Endothelial cell of umbilical vein (primary cell): ENCODE measurements at regions not wholly inside any gene's neighbourhood (a gene's known extent, or its start where the extent isn't known, plus 50 kb on each side); places are given as distances from the start of the nearest gene placed in this dataset.

Source experiments
- BruUV-seq: library from RNA; stranded (reverse); fragments of 400-500 nt; replicated peaks from 2 replicates; lab custom pipeline; 2021; lab: Mats Ljungman, UMichigan
- CTCF ChIA-PET: fragments of 300-600, 350-600 bp; sonication (Branson Sonifier 250); formaldehyde crosslinking; loops from one replicate; lab custom pipeline; 2021; ENCODE audit warnings: antibody characterized with exemption, inconsistent platforms; lab: Charles Lee
- POLR2A ChIA-PET: fragments of 300-600, 350-600 bp; sonication (Branson Sonifier 250); formaldehyde crosslinking; loops from one replicate; lab custom pipeline; 2021; ENCODE audit warnings: antibody characterized with exemption, inconsistent platforms; lab: Charles Lee
- DNase-seq: peaks from one replicate; pipeline ENCODE4 v3.0.0-alpha.2; 2011; ENCODE audit warnings: low read depth, low spot score
- FAIRE-seq: peaks from 2 replicates; lab custom pipeline; 2011; peaks lifted over from hg19 to GRCh38; lab: Jason Lieb, UNC
- H2AFZ ChIP-seq: 2 replicates; pipeline ENCODE4 v1.6.0; 2012; ENCODE audit warnings: low read depth, low read length, control low read depth, inconsistent platforms
- H3K27ac ChIP-seq: 2 replicates; pipeline ENCODE4 v1.5.1; 2011; ENCODE audit warnings: low read depth, mild to moderate bottlenecking, control low read depth, low read length, moderate library complexity; ENCODE audit not compliant: insufficient read depth
- H3K27me3 ChIP-seq, 2 experiments: 2 replicates each; pipeline versions ENCODE4 v1.6.0 to v1.6.1; 2011; ENCODE audit warnings: low read length in 2 of 2, mixed read lengths in 1 of 2; ENCODE audit not compliant: control insufficient read depth in 2 of 2, insufficient read depth in 2 of 2
- H3K36me3 ChIP-seq, 2 experiments: 2 replicates in 1 of 2; 3 replicates in 1 of 2; pipeline ENCODE4 v1.5.1; 2011; ENCODE audit warnings: low read length in 2 of 2, mild to moderate bottlenecking in 1 of 2, moderate library complexity in 1 of 2; ENCODE audit not compliant: control insufficient read depth in 2 of 2, insufficient read depth in 2 of 2; ENCODE audit errors: extremely low read depth in 1 of 2
- H3K4me1 ChIP-seq: 3 replicates; pipeline ENCODE4 v1.5.1; 2011; ENCODE audit warnings: mild to moderate bottlenecking, low read length; ENCODE audit not compliant: control insufficient read depth, insufficient read depth; ENCODE audit errors: extremely low read depth
- H3K4me2 ChIP-seq: 2 replicates; pipeline ENCODE4 v1.6.1; 2011; ENCODE audit warnings: low read length, control low read depth, mixed read lengths; ENCODE audit not compliant: insufficient read depth
- H3K4me3 ChIP-seq, 3 experiments: fragments of 200-600 bp in 1 of 3; sonication (generic), shearing (Covaris generic) in 1 of 3; replicated peaks in 1 of 3; 2 replicates each; pipeline ENCODE4 v1.5.1; 2011 to 2016; ENCODE audit warnings: control low read depth in 3 of 3, low read length in 3 of 3, mild to moderate bottlenecking in 2 of 3, inconsistent platforms in 1 of 3, low read depth in 1 of 3, moderate library complexity in 1 of 3; ENCODE audit not compliant: insufficient read depth in 1 of 3
- H3K79me2 ChIP-seq: 2 replicates; pipeline ENCODE4 v1.6.0; 2012; ENCODE audit warnings: low read length, inconsistent platforms; ENCODE audit not compliant: control insufficient read depth, insufficient read depth
- H3K9ac ChIP-seq: replicated peaks from 2 replicates; pipeline ENCODE3; 2011; ENCODE audit warnings: low read length, control low read depth; ENCODE audit not compliant: insufficient read depth; ENCODE audit errors: extremely low read depth
- H3K9me1 ChIP-seq: replicated peaks from 3 replicates; pipeline ENCODE4 v1.6.0; 2011; ENCODE audit warnings: mild to moderate bottlenecking, low read length; ENCODE audit not compliant: control insufficient read depth, insufficient read depth; ENCODE audit errors: extremely low read depth
- H3K9me3 ChIP-seq: replicated peaks from 2 replicates; pipeline ENCODE4 v1.5.1; 2012; ENCODE audit warnings: low read length, inconsistent platforms; ENCODE audit not compliant: control insufficient read depth, insufficient read depth
- H4K20me1 ChIP-seq: replicated peaks from 2 replicates; pipeline ENCODE3; 2011; ENCODE audit warnings: mild to moderate bottlenecking, low read length; ENCODE audit not compliant: control insufficient read depth, insufficient read depth; ENCODE audit errors: extremely low read depth
- CTCF ChIP-seq, 2 donors: IDR thresholded peaks; 1 replicate in 1 of 2; 2 replicates in 1 of 2; pipeline ENCODE4 v1.5.1; 2011; ENCODE audit warnings: low read length in 2 of 2, mild to moderate bottlenecking in 2 of 2, moderate library complexity in 2 of 2, control low read depth in 1 of 2, inconsistent platforms in 1 of 2, low read depth in 1 of 2; ENCODE audit not compliant: insufficient read depth in 1 of 2; ENCODE audit errors: extremely low read depth in 1 of 2
- EZH2 ChIP-seq: IDR thresholded peaks from 2 replicates; pipeline ENCODE4 v1.6.1; 2012; ENCODE audit warnings: borderline replicate concordance, low read depth, mild to moderate bottlenecking, moderate library complexity, low read length, inconsistent platforms; ENCODE audit not compliant: severe bottlenecking
- FOS ChIP-seq: IDR thresholded peaks from 2 replicates; pipeline ENCODE4 v1.6.1; 2011; ENCODE audit warnings: mild to moderate bottlenecking, low read length, moderate library complexity, borderline replicate concordance; ENCODE audit not compliant: insufficient read depth
- GATA2 ChIP-seq: IDR thresholded peaks from 2 replicates; pipeline ENCODE4 v1.7.0; 2011; ENCODE audit warnings: low read depth, mild to moderate bottlenecking, moderate library complexity, mixed read lengths, low read length; ENCODE audit not compliant: insufficient read length, insufficient read depth
- JUN ChIP-seq: IDR thresholded peaks from 2 replicates; pipeline ENCODE4 v1.6.1; 2011; ENCODE audit warnings: borderline replicate concordance, low read depth; ENCODE audit not compliant: insufficient read length, insufficient read depth
- MAX ChIP-seq: IDR thresholded peaks from 2 replicates; pipeline ENCODE4 v1.6.1; 2011; ENCODE audit not compliant: insufficient read depth, insufficient read length
- MYC ChIP-seq: IDR thresholded peaks from one replicate; pipeline ENCODE4 v1.6.1; 2011; ENCODE audit warnings: mild to moderate bottlenecking, low read depth, low read length
- POLR2A ChIP-seq: IDR thresholded peaks from 2 replicates; pipeline ENCODE4 v1.6.1; 2012; ENCODE audit warnings: low read depth, mild to moderate bottlenecking, control low read depth, low read length
- POLR2AphosphoS5 ChIP-seq: IDR thresholded peaks from 2 replicates; pipeline ENCODE4 v1.6.1; 2012; ENCODE audit warnings: low read depth, mild to moderate bottlenecking, control low read depth, low read length, moderate library complexity; ENCODE audit not compliant: insufficient read depth
- dilution Hi-C: fragments of 300-500 bp; cut with MboI; formaldehyde crosslinking; loops from one replicate; pipeline ENCODE4 v1.15.0; 2019; ENCODE audit warnings: low sequenced_read_pairs; ENCODE audit not compliant: extremely low pct_ligation_motif_present
- intact Hi-C: fragments of 100-400 bp; cut with micrococcal nuclease; formaldehyde crosslinking; loops from one replicate; pipeline ENCODE4 v1.10.0; 2022

GRCh38 chr2:133756833-133757232, 188.6 kb upstream of the NCKAP5 start:
- ChIA-PET POLR2A (no interaction called here), CTCF (no interaction called here)
- Histone ChIP-seq H3K36me3 (no peaks in the 10 kb centered on the region), H4K20me1 (no peaks in the 10 kb centered on the region), H3K4me2 (no peak overlapping the region), H2AFZ (no peak overlapping the region), H3K4me3 (no peak overlapping the region), H3K4me1 (no peaks in the 10 kb centered on the region), H3K9me1 (no peaks in the 10 kb centered on the region), H3K27ac (no peak overlapping the region), H3K79me2 (no peaks in the 10 kb centered on the region), H3K9ac (no peak overlapping the region), H3K9me3 (no peaks in the 10 kb centered on the region), H3K27me3 (no peaks in the 10 kb centered on the region)
- FAIRE-seq (no peak), DNase-seq (no peak)
- no TSS peak for BruUV-seq
- dilution Hi-C loops (no loop called here), intact Hi-C loops (no loop called here)
- TF ChIP-seq POLR2A (no peak), CTCF (IDR thresholded peaks at IDR 0.05; ENCODE audit: extremely low read depth in 1 of 2, insufficient read depth in 1 of 2, low read depth in 1 of 2, low read length in 2 of 2) (no peak), GATA2 (no peak), MYC (no peak), FOS (no peak), MAX (no peak), EZH2 (no peak), JUN (no peak), POLR2AphosphoS5 (no peak)
